ENCODE measurements at regions not wholly inside any gene's neighbourhood (a gene's known extent, or its start where the extent isn't known, plus 50 kb on each side); places are given as distances from the start of the nearest gene placed in this dataset.

DNA sequence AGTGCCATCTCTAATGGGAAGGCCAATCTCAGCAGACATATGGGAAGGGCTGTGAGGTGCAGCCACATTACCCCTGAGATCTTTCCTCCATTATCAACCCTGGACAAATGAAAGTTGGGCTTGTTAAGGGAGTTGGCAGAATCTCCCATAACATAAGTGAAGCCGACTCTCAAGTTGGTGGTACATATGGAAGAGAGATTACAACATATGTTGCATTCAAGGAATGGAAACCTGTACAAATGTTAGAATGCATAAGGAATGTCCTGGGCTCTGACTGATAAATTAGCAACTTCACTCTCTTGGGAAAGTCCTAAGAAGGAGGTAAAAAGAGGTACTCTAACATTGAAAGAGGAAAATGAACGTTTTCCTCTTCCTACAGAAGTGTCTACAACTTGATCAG lies 288.7 kb downstream of the IL20RB start:
- TF ChIP-seq, protein P1, sequence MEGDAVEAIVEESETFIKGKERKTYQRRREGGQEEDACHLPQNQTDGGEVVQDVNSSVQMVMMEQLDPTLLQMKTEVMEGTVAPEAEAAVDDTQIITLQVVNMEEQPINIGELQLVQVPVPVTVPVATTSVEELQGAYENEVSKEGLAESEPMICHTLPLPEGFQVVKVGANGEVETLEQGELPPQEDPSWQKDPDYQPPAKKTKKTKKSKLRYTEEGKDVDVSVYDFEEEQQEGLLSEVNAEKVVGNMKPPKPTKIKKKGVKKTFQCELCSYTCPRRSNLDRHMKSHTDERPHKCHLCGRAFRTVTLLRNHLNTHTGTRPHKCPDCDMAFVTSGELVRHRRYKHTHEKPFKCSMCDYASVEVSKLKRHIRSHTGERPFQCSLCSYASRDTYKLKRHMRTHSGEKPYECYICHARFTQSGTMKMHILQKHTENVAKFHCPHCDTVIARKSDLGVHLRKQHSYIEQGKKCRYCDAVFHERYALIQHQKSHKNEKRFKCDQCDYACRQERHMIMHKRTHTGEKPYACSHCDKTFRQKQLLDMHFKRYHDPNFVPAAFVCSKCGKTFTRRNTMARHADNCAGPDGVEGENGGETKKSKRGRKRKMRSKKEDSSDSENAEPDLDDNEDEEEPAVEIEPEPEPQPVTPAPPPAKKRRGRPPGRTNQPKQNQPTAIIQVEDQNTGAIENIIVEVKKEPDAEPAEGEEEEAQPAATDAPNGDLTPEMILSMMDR (IDR thresholded peaks at IDR 0.05; ENCODE audit: insufficient read depth, low read length, poor library complexity, severe bottlenecking), result no peak
- no peak for TF ChIP-seq EZH2phosphoT487 (conservative IDR thresholded peaks at IDR 0.05; ENCODE audit: low read length)

Data from SU-DHL-6 (cell line).